Panc1 (cell line): ENCODE measurements at regions not wholly inside any gene's neighbourhood (a gene's known extent, or its start where the extent isn't known, plus 50 kb on each side); places are given as distances from the start of the nearest gene placed in this dataset.

Experiments
- ATAC-seq: fragments of 200-7000 bp; cut with Tn5 transposase; 2 replicates; pipeline ENCODE4 v1.9.1; 2020; ENCODE audit warnings: mild to moderate bottlenecking, moderate library complexity
- BruUV-seq: library from RNA; stranded (reverse); fragments of 400-500 nt; replicated peaks from 2 replicates; lab custom pipeline; 2021; lab: Mats Ljungman, UMichigan
- CTCF ChIA-PET: fragments of 300-600 bp; sonication (Branson Sonifier 250); formaldehyde crosslinking; loops from one replicate; lab custom pipeline; 2022; ENCODE audit warnings: antibody characterized with exemption; lab: Charles Lee
- POLR2A ChIA-PET: fragments of 300-600 bp; sonication (Branson Sonifier 250); formaldehyde crosslinking; loops from one replicate; lab custom pipeline; 2022; ENCODE audit warnings: antibody characterized with exemption; lab: Charles Lee
- DNase-seq: peaks from one replicate; pipeline ENCODE4 v3.0.0-alpha.2; 2010; ENCODE audit warnings: low read depth, low spot score
- H3K27ac ChIP-seq: 2 replicates; pipeline ENCODE4 v1.5.1; 2011; ENCODE audit warnings: mild to moderate bottlenecking, low read length, inconsistent platforms
- H3K27me3 ChIP-seq: fragments of 200-500 bp; sonication (Bioruptor generic); 2 replicates; pipeline ENCODE4 v1.6.0; 2014; ENCODE audit warnings: low read length, inconsistent platforms; ENCODE audit not compliant: control insufficient read depth, insufficient read depth
- H3K36me3 ChIP-seq: fragments of 200-500 bp; sonication (Bioruptor generic); 2 replicates; pipeline ENCODE4 v1.5.1; 2014; ENCODE audit warnings: inconsistent platforms, mild to moderate bottlenecking, low read length, moderate library complexity; ENCODE audit not compliant: control insufficient read depth, insufficient read depth
- H3K4me1 ChIP-seq: 2 replicates; pipeline ENCODE4 v1.5.1; 2011; ENCODE audit warnings: inconsistent platforms, mild to moderate bottlenecking, low read length, moderate library complexity; ENCODE audit not compliant: control insufficient read depth, insufficient read depth
- H3K4me3 ChIP-seq, 2 experiments: 2 replicates each; pipeline ENCODE4 v1.5.1; 2011 to 2012; ENCODE audit warnings: low read depth in 2 of 2, low read length in 2 of 2, mild to moderate bottlenecking in 2 of 2, inconsistent platforms in 1 of 2, moderate library complexity in 1 of 2
- H3K9me3 ChIP-seq: fragments of 200-500 bp; sonication (Bioruptor generic); 2 replicates; pipeline ENCODE4 v1.5.1; 2014; ENCODE audit warnings: low read depth, mild to moderate bottlenecking, inconsistent platforms, low read length, moderate library complexity; ENCODE audit not compliant: control insufficient read depth, insufficient read depth
- POLR2AphosphoS5 ChIP-seq: IDR thresholded peaks from 2 replicates; pipeline ENCODE4 v1.6.1; 2012; ENCODE audit warnings: mild to moderate bottlenecking, low read depth, low read length, moderate library complexity
- SIN3A ChIP-seq: IDR thresholded peaks from 2 replicates; pipeline ENCODE4 v1.6.1; 2012; ENCODE audit warnings: low read depth, mild to moderate bottlenecking, low read length, moderate library complexity, borderline replicate concordance; ENCODE audit not compliant: insufficient read depth
- TCF7L2 ChIP-seq: IDR thresholded peaks from 2 replicates; pipeline ENCODE4 v1.6.1; 2011; ENCODE audit warnings: mild to moderate bottlenecking, low read depth, low read length, inconsistent platforms
- in situ Hi-C: cut with HindIII; loops from 2 replicates; pipeline ENCODE4 v1.10.0; 2016; ENCODE audit warnings: low sequenced_read_pairs, low pct_unique_long_range_greater_than_20kb
- intact Hi-C: fragments of 100-400 bp; cut with micrococcal nuclease; formaldehyde crosslinking; loops from one replicate; pipeline ENCODE4 v1.10.0; 2022; ENCODE audit not compliant: unreplicated experiment
- TF ChIP-seq, protein P1 (sequence below): fragments of 450-650 bp; IDR thresholded peaks from 2 replicates; pipeline ENCODE4 v1.5.1; 2017; ENCODE audit warnings: mild to moderate bottlenecking
- TF ChIP-seq, protein P2 (sequence below), 2 experiments: IDR thresholded peaks; 2 replicates each; pipeline ENCODE4 v1.6.1; 2011 to 2012; ENCODE audit warnings: low read depth in 2 of 2, control low read depth in 1 of 2, low read length in 1 of 2, mild to moderate bottlenecking in 1 of 2, moderate library complexity in 1 of 2; ENCODE audit not compliant: insufficient read depth in 1 of 2

DNA sequence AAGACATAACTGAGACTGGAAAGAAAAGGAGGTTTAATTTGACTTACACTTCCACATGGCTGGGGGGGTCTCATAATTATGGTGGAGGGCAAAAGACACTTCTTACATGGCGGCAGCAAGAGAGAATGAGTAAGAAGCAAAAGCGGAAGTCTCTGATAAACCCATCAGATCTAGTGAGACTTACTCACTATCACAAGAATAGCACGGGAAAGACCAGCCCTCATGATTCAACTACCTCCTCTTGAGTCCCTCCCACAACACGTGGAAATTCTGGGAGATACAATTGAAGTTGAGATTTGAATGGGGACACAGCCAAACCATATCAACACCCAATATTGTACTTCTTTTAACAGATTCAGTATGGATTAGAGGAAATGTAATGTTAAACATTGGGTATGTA lies 646.6 kb downstream of the ANKRD50 start:
- in situ Hi-C loops: no loop called here
- CTCF ChIA-PET: no interaction called here
- ATAC-seq (no peak), DNase-seq (no peak)
- no peak for TF ChIP-seq POLR2AphosphoS5
- no peak for TF ChIP-seq SIN3A
- TF ChIP-seq TCF7L2: no peak
- TF ChIP-seq, protein P1, sequence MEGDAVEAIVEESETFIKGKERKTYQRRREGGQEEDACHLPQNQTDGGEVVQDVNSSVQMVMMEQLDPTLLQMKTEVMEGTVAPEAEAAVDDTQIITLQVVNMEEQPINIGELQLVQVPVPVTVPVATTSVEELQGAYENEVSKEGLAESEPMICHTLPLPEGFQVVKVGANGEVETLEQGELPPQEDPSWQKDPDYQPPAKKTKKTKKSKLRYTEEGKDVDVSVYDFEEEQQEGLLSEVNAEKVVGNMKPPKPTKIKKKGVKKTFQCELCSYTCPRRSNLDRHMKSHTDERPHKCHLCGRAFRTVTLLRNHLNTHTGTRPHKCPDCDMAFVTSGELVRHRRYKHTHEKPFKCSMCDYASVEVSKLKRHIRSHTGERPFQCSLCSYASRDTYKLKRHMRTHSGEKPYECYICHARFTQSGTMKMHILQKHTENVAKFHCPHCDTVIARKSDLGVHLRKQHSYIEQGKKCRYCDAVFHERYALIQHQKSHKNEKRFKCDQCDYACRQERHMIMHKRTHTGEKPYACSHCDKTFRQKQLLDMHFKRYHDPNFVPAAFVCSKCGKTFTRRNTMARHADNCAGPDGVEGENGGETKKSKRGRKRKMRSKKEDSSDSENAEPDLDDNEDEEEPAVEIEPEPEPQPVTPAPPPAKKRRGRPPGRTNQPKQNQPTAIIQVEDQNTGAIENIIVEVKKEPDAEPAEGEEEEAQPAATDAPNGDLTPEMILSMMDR: no peak
- TF ChIP-seq, protein P2, sequence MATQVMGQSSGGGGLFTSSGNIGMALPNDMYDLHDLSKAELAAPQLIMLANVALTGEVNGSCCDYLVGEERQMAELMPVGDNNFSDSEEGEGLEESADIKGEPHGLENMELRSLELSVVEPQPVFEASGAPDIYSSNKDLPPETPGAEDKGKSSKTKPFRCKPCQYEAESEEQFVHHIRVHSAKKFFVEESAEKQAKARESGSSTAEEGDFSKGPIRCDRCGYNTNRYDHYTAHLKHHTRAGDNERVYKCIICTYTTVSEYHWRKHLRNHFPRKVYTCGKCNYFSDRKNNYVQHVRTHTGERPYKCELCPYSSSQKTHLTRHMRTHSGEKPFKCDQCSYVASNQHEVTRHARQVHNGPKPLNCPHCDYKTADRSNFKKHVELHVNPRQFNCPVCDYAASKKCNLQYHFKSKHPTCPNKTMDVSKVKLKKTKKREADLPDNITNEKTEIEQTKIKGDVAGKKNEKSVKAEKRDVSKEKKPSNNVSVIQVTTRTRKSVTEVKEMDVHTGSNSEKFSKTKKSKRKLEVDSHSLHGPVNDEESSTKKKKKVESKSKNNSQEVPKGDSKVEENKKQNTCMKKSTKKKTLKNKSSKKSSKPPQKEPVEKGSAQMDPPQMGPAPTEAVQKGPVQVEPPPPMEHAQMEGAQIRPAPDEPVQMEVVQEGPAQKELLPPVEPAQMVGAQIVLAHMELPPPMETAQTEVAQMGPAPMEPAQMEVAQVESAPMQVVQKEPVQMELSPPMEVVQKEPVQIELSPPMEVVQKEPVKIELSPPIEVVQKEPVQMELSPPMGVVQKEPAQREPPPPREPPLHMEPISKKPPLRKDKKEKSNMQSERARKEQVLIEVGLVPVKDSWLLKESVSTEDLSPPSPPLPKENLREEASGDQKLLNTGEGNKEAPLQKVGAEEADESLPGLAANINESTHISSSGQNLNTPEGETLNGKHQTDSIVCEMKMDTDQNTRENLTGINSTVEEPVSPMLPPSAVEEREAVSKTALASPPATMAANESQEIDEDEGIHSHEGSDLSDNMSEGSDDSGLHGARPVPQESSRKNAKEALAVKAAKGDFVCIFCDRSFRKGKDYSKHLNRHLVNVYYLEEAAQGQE (IDR thresholded peaks at IDR 0.05; ENCODE audit: insufficient read depth in 1 of 2, low read depth in 2 of 2, low read length in 1 of 2): no peak
- Histone ChIP-seq H3K27ac (no peak overlapping the region), H3K27me3 (no peaks in the 10 kb centered on the region), H3K4me3 (no peak overlapping the region), H3K36me3 (no peaks in the 10 kb centered on the region), H3K9me3 (no peaks in the 10 kb centered on the region), H3K4me1 (no peaks in the 10 kb centered on the region)
- no TSS peak for BruUV-seq
- POLR2A ChIA-PET: no interaction called here
- intact Hi-C loops: no loop called here

DNA sequence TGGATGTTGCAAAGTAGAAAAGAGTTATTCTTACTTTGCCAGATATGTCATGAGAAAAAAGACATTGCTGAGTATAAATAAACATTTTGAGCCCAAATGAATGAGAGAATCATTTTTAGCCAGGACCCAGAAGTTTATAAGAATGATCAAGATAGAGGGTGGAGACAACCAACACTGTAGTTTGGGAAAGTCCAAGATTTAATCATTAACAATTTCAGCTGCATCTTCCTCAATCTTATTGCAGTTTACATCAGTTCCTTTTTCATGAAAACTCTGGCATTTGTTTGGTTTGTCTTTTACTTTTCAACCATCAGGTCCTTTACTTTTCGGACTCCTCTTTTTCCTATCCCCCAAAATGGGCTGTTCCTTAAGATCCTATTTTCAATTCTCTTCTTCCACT lies 645.9 kb downstream of the ANKRD50 start:
- CTCF ChIA-PET: no interaction called here
- DNase-seq (no peak), ATAC-seq (no peak)
- H3K4me1 ChIP-seq: no peaks in the 10 kb centered on the region
- H3K9me3 ChIP-seq: no peaks in the 10 kb centered on the region
- H3K36me3 ChIP-seq: no peaks in the 10 kb centered on the region
- H3K27ac ChIP-seq: no peak overlapping the region
- intact Hi-C loops (no loop called here), in situ Hi-C loops (no loop called here)
- no peak overlapping the region for H3K4me3 ChIP-seq
- BruUV-seq: no TSS peak
- no peaks in the 10 kb centered on the region for H3K27me3 ChIP-seq
- POLR2A ChIA-PET: no interaction called here
- TF ChIP-seq, protein P1: no peak
- TF ChIP-seq TCF7L2 (no peak), SIN3A (no peak)
- TF ChIP-seq, protein P2 (IDR thresholded peaks at IDR 0.05; ENCODE audit: insufficient read depth in 1 of 2, low read depth in 2 of 2, low read length in 1 of 2): no peak
